Endothelial cell of umbilical vein (primary cell): ENCODE measurements at regions not wholly inside any gene's neighbourhood (a gene's known extent, or its start where the extent isn't known, plus 50 kb on each side); places are given as distances from the start of the nearest gene placed in this dataset.

ENCODE experiments used
- BruUV-seq: library from RNA; stranded (reverse); fragments of 400-500 nt; replicated peaks from 2 replicates; lab custom pipeline; 2021; lab: Mats Ljungman, UMichigan
- CTCF ChIA-PET: fragments of 300-600, 350-600 bp; sonication (Branson Sonifier 250); formaldehyde crosslinking; loops from one replicate; lab custom pipeline; 2021; ENCODE audit warnings: antibody characterized with exemption, inconsistent platforms; lab: Charles Lee
- POLR2A ChIA-PET: fragments of 300-600, 350-600 bp; sonication (Branson Sonifier 250); formaldehyde crosslinking; loops from one replicate; lab custom pipeline; 2021; ENCODE audit warnings: antibody characterized with exemption, inconsistent platforms; lab: Charles Lee
- DNase-seq: peaks from one replicate; pipeline ENCODE4 v3.0.0-alpha.2; 2011; ENCODE audit warnings: low read depth, low spot score
- FAIRE-seq: peaks from 2 replicates; lab custom pipeline; 2011; peaks lifted over from hg19 to GRCh38; lab: Jason Lieb, UNC
- H2AFZ ChIP-seq: 2 replicates; pipeline ENCODE4 v1.6.0; 2012; ENCODE audit warnings: low read depth, low read length, control low read depth, inconsistent platforms
- H3K27ac ChIP-seq: 2 replicates; pipeline ENCODE4 v1.5.1; 2011; ENCODE audit warnings: low read depth, mild to moderate bottlenecking, control low read depth, low read length, moderate library complexity; ENCODE audit not compliant: insufficient read depth
- H3K27me3 ChIP-seq, 2 experiments: 2 replicates each; pipeline versions ENCODE4 v1.6.0 to v1.6.1; 2011; ENCODE audit warnings: low read length in 2 of 2, mixed read lengths in 1 of 2; ENCODE audit not compliant: control insufficient read depth in 2 of 2, insufficient read depth in 2 of 2
- H3K36me3 ChIP-seq, 2 experiments: 2 replicates in 1 of 2; 3 replicates in 1 of 2; pipeline ENCODE4 v1.5.1; 2011; ENCODE audit warnings: low read length in 2 of 2, mild to moderate bottlenecking in 1 of 2, moderate library complexity in 1 of 2; ENCODE audit not compliant: control insufficient read depth in 2 of 2, insufficient read depth in 2 of 2; ENCODE audit errors: extremely low read depth in 1 of 2
- H3K4me1 ChIP-seq: 3 replicates; pipeline ENCODE4 v1.5.1; 2011; ENCODE audit warnings: mild to moderate bottlenecking, low read length; ENCODE audit not compliant: control insufficient read depth, insufficient read depth; ENCODE audit errors: extremely low read depth
- H3K4me2 ChIP-seq: 2 replicates; pipeline ENCODE4 v1.6.1; 2011; ENCODE audit warnings: low read length, control low read depth, mixed read lengths; ENCODE audit not compliant: insufficient read depth
- H3K4me3 ChIP-seq, 3 experiments: fragments of 200-600 bp in 1 of 3; sonication (generic), shearing (Covaris generic) in 1 of 3; replicated peaks in 1 of 3; 2 replicates each; pipeline ENCODE4 v1.5.1; 2011 to 2016; ENCODE audit warnings: control low read depth in 3 of 3, low read length in 3 of 3, mild to moderate bottlenecking in 2 of 3, inconsistent platforms in 1 of 3, low read depth in 1 of 3, moderate library complexity in 1 of 3; ENCODE audit not compliant: insufficient read depth in 1 of 3
- H3K79me2 ChIP-seq: 2 replicates; pipeline ENCODE4 v1.6.0; 2012; ENCODE audit warnings: low read length, inconsistent platforms; ENCODE audit not compliant: control insufficient read depth, insufficient read depth
- H3K9ac ChIP-seq: replicated peaks from 2 replicates; pipeline ENCODE3; 2011; ENCODE audit warnings: low read length, control low read depth; ENCODE audit not compliant: insufficient read depth; ENCODE audit errors: extremely low read depth
- H3K9me1 ChIP-seq: replicated peaks from 3 replicates; pipeline ENCODE4 v1.6.0; 2011; ENCODE audit warnings: mild to moderate bottlenecking, low read length; ENCODE audit not compliant: control insufficient read depth, insufficient read depth; ENCODE audit errors: extremely low read depth
- H3K9me3 ChIP-seq: replicated peaks from 2 replicates; pipeline ENCODE4 v1.5.1; 2012; ENCODE audit warnings: low read length, inconsistent platforms; ENCODE audit not compliant: control insufficient read depth, insufficient read depth
- H4K20me1 ChIP-seq: replicated peaks from 2 replicates; pipeline ENCODE3; 2011; ENCODE audit warnings: mild to moderate bottlenecking, low read length; ENCODE audit not compliant: control insufficient read depth, insufficient read depth; ENCODE audit errors: extremely low read depth
- EZH2 ChIP-seq: IDR thresholded peaks from 2 replicates; pipeline ENCODE4 v1.6.1; 2012; ENCODE audit warnings: borderline replicate concordance, low read depth, mild to moderate bottlenecking, moderate library complexity, low read length, inconsistent platforms; ENCODE audit not compliant: severe bottlenecking
- FOS ChIP-seq: IDR thresholded peaks from 2 replicates; pipeline ENCODE4 v1.6.1; 2011; ENCODE audit warnings: mild to moderate bottlenecking, low read length, moderate library complexity, borderline replicate concordance; ENCODE audit not compliant: insufficient read depth
- GATA2 ChIP-seq: IDR thresholded peaks from 2 replicates; pipeline ENCODE4 v1.7.0; 2011; ENCODE audit warnings: low read depth, mild to moderate bottlenecking, moderate library complexity, mixed read lengths, low read length; ENCODE audit not compliant: insufficient read length, insufficient read depth
- JUN ChIP-seq: IDR thresholded peaks from 2 replicates; pipeline ENCODE4 v1.6.1; 2011; ENCODE audit warnings: borderline replicate concordance, low read depth; ENCODE audit not compliant: insufficient read length, insufficient read depth
- MYC ChIP-seq: IDR thresholded peaks from one replicate; pipeline ENCODE4 v1.6.1; 2011; ENCODE audit warnings: mild to moderate bottlenecking, low read depth, low read length
- POLR2A ChIP-seq: IDR thresholded peaks from 2 replicates; pipeline ENCODE4 v1.6.1; 2012; ENCODE audit warnings: low read depth, mild to moderate bottlenecking, control low read depth, low read length
- POLR2AphosphoS5 ChIP-seq: IDR thresholded peaks from 2 replicates; pipeline ENCODE4 v1.6.1; 2012; ENCODE audit warnings: low read depth, mild to moderate bottlenecking, control low read depth, low read length, moderate library complexity; ENCODE audit not compliant: insufficient read depth
- dilution Hi-C: fragments of 300-500 bp; cut with MboI; formaldehyde crosslinking; loops from one replicate; pipeline ENCODE4 v1.15.0; 2019; ENCODE audit warnings: low sequenced_read_pairs; ENCODE audit not compliant: extremely low pct_ligation_motif_present
- intact Hi-C: fragments of 100-400 bp; cut with micrococcal nuclease; formaldehyde crosslinking; loops from one replicate; pipeline ENCODE4 v1.10.0; 2022
- TF ChIP-seq, protein P1 (sequence below): IDR thresholded peaks from 2 replicates; pipeline ENCODE4 v1.6.1; 2011; ENCODE audit not compliant: insufficient read depth, insufficient read length
- TF ChIP-seq, protein P2 (sequence below), 2 donors: IDR thresholded peaks; 1 replicate in 1 of 2; 2 replicates in 1 of 2; pipeline ENCODE4 v1.5.1; 2011; ENCODE audit warnings: low read length in 2 of 2, mild to moderate bottlenecking in 2 of 2, moderate library complexity in 2 of 2, control low read depth in 1 of 2, inconsistent platforms in 1 of 2, low read depth in 1 of 2; ENCODE audit not compliant: insufficient read depth in 1 of 2; ENCODE audit errors: extremely low read depth in 1 of 2

DNA sequence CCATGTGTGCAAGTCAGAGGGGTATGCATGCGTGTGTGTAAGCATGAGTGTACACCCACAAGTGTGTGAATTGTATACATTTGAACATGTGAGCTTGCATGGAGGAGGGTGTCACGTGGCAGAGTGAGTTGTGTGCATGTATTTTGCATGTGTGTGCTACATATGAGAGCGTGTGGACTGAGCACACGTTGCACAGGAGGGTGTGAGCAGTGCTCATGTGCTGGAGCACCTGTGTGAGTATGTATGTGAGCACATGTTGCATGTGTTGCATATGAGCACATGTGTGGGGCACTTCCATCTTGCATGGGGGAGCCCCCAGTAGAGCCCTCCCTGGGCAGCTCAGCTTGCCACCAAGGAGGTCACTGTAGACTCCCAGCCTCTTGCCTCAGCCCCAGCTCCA lies 180.2 kb upstream of the MYL2 start:
- Histone ChIP-seq H3K4me2 (no peak overlapping the region), H4K20me1 (no peaks in the 10 kb centered on the region), H3K36me3 (no peaks in the 10 kb centered on the region), H3K27me3 (no peaks in the 10 kb centered on the region), H2AFZ (no peak overlapping the region), H3K4me1 (no peaks in the 10 kb centered on the region), H3K9ac (no peak overlapping the region), H3K9me1 (no peaks in the 10 kb centered on the region), H3K4me3 (no peak overlapping the region), H3K9me3 (no peaks in the 10 kb centered on the region), H3K79me2 (no peaks in the 10 kb centered on the region), H3K27ac (no peak overlapping the region)
- POLR2A ChIA-PET = no interaction called here
- DNase-seq (no peak), FAIRE-seq (no peak)
- TF ChIP-seq MYC = no peak
- TF ChIP-seq GATA2 = no peak
- no peak for TF ChIP-seq EZH2
- no peak for TF ChIP-seq JUN
- TF ChIP-seq, protein P1, sequence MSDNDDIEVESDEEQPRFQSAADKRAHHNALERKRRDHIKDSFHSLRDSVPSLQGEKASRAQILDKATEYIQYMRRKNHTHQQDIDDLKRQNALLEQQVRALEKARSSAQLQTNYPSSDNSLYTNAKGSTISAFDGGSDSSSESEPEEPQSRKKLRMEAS = peak; percentile 25
- TF ChIP-seq POLR2A = no peak
- no peak for TF ChIP-seq FOS
- TF ChIP-seq, protein P2, sequence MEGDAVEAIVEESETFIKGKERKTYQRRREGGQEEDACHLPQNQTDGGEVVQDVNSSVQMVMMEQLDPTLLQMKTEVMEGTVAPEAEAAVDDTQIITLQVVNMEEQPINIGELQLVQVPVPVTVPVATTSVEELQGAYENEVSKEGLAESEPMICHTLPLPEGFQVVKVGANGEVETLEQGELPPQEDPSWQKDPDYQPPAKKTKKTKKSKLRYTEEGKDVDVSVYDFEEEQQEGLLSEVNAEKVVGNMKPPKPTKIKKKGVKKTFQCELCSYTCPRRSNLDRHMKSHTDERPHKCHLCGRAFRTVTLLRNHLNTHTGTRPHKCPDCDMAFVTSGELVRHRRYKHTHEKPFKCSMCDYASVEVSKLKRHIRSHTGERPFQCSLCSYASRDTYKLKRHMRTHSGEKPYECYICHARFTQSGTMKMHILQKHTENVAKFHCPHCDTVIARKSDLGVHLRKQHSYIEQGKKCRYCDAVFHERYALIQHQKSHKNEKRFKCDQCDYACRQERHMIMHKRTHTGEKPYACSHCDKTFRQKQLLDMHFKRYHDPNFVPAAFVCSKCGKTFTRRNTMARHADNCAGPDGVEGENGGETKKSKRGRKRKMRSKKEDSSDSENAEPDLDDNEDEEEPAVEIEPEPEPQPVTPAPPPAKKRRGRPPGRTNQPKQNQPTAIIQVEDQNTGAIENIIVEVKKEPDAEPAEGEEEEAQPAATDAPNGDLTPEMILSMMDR (IDR thresholded peaks at IDR 0.05; ENCODE audit: extremely low read depth in 1 of 2, insufficient read depth in 1 of 2, low read depth in 1 of 2, low read length in 2 of 2) = no peak
- TF ChIP-seq POLR2AphosphoS5 = no peak
- no TSS peak for BruUV-seq
- dilution Hi-C loops = no loop called here
- intact Hi-C loops = no loop called here
- CTCF ChIA-PET = no interaction called here
